LHCN-M2 (cell line): ENCODE measurements at regions not wholly inside any gene's neighbourhood (a gene's known extent, or its start where the extent isn't known, plus 50 kb on each side); places are given as distances from the start of the nearest gene placed in this dataset.

Experiments
- DNase-seq: peaks from one replicate; pipeline ENCODE4 v3.0.0-alpha.2; 2012; ENCODE audit warnings: low read depth

- DNase-seq, result peak; percentile 58
These were observed 64.2 kb downstream of the LLPH start for GRCh38 chr12:66066137-66066928.

GRCh38 chr12:66065641-66066136, 64.9 kb downstream of the LLPH start:
- no peak for DNase-seq

- no peak for DNase-seq
These were observed 65.4 kb downstream of the LLPH start for GRCh38 chr12:66065150-66065549.

- DNase-seq, result no peak
These were observed 66.6 kb downstream of the LLPH start for GRCh38 chr12:66063916-66064315.

GRCh38 chr12:66062290-66062625, 68.3 kb downstream of the LLPH start:
- DNase-seq, result no peak

GRCh38 chr12:66061557-66062289, 68.8 kb downstream of the LLPH start:
- DNase-seq, result no peak

- DNase-seq, result no peak
These were observed 69.5 kb downstream of the LLPH start for GRCh38 chr12:66061076-66061475.

GRCh38 chr12:66060163-66060907, 70.2 kb downstream of the LLPH start:
- no peak for DNase-seq

- DNase-seq, result no peak
These were observed 70.9 kb downstream of the LLPH start for GRCh38 chr12:66059666-66060065.

- no peak for DNase-seq
These were observed 72.0 kb downstream of the LLPH start for GRCh38 chr12:66058554-66058953.

- DNase-seq, result no peak
These were observed 74.7 kb downstream of the LLPH start for GRCh38 chr12:66055837-66056319.

GRCh38 chr12:66052988-66053615, 77.4 kb downstream of the LLPH start:
- DNase-seq, result no peak

GRCh38 chr12:66051361-66051760, 79.2 kb downstream of the LLPH start:
- DNase-seq, result no peak

GRCh38 chr12:66050610-66051009, 79.9 kb downstream of the LLPH start:
- no peak for DNase-seq

GRCh38 chr12:66050283-66050576, 80.3 kb downstream of the LLPH start:
- no peak for DNase-seq

GRCh38 chr12:66049538-66050282, 80.8 kb downstream of the LLPH start:
- no peak for DNase-seq

GRCh38 chr12:66048835-66049537, 81.6 kb downstream of the LLPH start:
- peak; percentile 51 for DNase-seq

- no peak for DNase-seq
These were observed 82.2 kb downstream of the LLPH start for GRCh38 chr12:66048218-66048834.

- DNase-seq, result peak; percentile 18
These were observed 83.0 kb downstream of the LLPH start for GRCh38 chr12:66047411-66048021.

GRCh38 chr12:66045506-66045905, 85.0 kb downstream of the LLPH start:
- DNase-seq, result no peak
